Hepatocyte (in vitro differentiated cells): ENCODE measurements at regions not wholly inside any gene's neighbourhood (a gene's known extent, or its start where the extent isn't known, plus 50 kb on each side); places are given as distances from the start of the nearest gene placed in this dataset.

Experiments used
- CTCF ChIP-seq: fragments of 200-600 bp; sonication (generic); IDR thresholded peaks from 2 replicates; pipeline ENCODE4 v1.5.1; 2016; ENCODE audit warnings: antibody characterized with exemption, mild to moderate bottlenecking; ENCODE audit not compliant: poor library complexity
- EZH2 ChIP-seq: fragments of 200-600 bp; sonication (generic); IDR thresholded peaks from 2 replicates; pipeline ENCODE4 v1.6.1; 2016; ENCODE audit warnings: antibody characterized with exemption, mild to moderate bottlenecking, borderline replicate concordance

DNA sequence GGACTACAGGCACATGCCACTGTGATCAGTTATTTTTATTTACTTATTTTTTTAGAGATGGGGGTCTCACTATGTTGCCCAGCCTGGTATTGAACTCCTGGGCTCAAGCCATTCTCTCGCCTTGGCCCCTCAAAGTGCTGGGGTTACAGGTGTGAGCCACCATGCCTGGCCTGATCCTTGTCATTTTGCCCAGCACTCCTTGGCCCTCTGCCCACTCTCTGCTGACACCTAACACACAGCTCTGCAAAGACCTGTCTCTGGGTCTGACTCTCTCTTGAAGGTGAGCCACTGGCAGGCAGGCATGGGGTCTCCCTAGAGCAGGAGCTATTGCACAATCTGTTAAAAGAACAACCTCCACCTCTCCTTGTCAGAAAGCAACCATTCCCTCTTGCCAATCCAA lies 155.6 kb downstream of the ZFP64 start:
- TF ChIP-seq EZH2, result no peak
- TF ChIP-seq CTCF, result no peak
